Liver (tissue), 3 donors: ENCODE measurements at regions not wholly inside any gene's neighbourhood (a gene's known extent, or its start where the extent isn't known, plus 50 kb on each side); places are given as distances from the start of the nearest gene placed in this dataset.

Experiments used
- RAD21 ChIP-seq, 2 donors: IDR thresholded peaks; 2 replicates each; pipeline ENCODE4 v1.6.1; 2016; ENCODE audit warnings: antibody characterized with exemption in 2 of 2, mild to moderate bottlenecking in 2 of 2
- TF ChIP-seq, protein P1 (sequence below): fragments of 150-350 bp; IDR thresholded peaks from 2 replicates; pipeline ENCODE4 v1.5.1; 2017; ENCODE audit warnings: improper control_type of control experiment, low read depth, low read length; ENCODE audit not compliant: missing input control
- donor health status: healthy.
- donor health status: healthy.

DNA sequence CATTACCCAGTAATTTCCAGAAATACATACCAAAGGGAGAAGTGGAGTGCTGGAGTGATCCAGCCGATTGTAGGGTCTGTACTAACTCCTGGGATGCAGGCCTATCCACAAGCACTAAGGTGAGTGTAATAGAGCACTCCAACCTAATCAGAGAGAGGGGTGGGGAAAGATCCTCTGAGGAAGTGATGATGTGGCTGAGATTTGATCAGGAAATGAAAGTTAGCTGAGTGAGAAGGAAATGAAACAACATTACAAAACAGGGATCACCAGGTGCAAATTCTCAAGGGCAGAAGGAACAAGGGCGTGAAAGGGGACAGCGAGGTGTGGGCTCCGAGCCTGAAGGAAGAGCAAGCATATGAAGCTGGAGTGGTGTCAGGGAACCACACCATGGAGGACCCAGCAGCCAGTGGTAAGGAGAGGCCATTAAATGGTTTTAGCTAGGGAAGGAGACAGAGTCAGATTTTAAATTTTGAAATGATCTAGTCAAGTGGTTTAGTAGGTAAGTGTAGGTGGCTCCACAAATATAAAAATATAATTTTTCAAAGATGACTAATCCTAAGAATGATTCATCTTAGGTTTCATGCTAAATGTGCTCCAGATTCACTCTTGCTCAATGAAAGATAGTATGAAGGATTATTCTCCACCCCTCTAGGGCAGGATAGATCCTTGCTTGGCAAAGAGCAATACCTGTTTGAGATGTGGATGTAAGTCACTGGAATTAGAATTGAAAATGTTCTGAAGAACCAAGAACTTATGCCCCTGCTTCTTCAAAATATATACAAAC lies 348.7 kb downstream of the TBL1XR1 start:
- TF ChIP-seq RAD21 (IDR thresholded peaks at IDR 0.05), result no peak
- TF ChIP-seq, protein P1, sequence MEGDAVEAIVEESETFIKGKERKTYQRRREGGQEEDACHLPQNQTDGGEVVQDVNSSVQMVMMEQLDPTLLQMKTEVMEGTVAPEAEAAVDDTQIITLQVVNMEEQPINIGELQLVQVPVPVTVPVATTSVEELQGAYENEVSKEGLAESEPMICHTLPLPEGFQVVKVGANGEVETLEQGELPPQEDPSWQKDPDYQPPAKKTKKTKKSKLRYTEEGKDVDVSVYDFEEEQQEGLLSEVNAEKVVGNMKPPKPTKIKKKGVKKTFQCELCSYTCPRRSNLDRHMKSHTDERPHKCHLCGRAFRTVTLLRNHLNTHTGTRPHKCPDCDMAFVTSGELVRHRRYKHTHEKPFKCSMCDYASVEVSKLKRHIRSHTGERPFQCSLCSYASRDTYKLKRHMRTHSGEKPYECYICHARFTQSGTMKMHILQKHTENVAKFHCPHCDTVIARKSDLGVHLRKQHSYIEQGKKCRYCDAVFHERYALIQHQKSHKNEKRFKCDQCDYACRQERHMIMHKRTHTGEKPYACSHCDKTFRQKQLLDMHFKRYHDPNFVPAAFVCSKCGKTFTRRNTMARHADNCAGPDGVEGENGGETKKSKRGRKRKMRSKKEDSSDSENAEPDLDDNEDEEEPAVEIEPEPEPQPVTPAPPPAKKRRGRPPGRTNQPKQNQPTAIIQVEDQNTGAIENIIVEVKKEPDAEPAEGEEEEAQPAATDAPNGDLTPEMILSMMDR, result no peak
